Endothelial cell of umbilical vein (primary cell): ENCODE measurements at regions not wholly inside any gene's neighbourhood (a gene's known extent, or its start where the extent isn't known, plus 50 kb on each side); places are given as distances from the start of the nearest gene placed in this dataset.

Experiments used
- BruUV-seq: library from RNA; stranded (reverse); fragments of 400-500 nt; replicated peaks from 2 replicates; lab custom pipeline; 2021; lab: Mats Ljungman, UMichigan
- CTCF ChIA-PET: fragments of 300-600, 350-600 bp; sonication (Branson Sonifier 250); formaldehyde crosslinking; loops from one replicate; lab custom pipeline; 2021; ENCODE audit warnings: antibody characterized with exemption, inconsistent platforms; lab: Charles Lee
- POLR2A ChIA-PET: fragments of 300-600, 350-600 bp; sonication (Branson Sonifier 250); formaldehyde crosslinking; loops from one replicate; lab custom pipeline; 2021; ENCODE audit warnings: antibody characterized with exemption, inconsistent platforms; lab: Charles Lee
- DNase-seq: peaks from one replicate; pipeline ENCODE4 v3.0.0-alpha.2; 2011; ENCODE audit warnings: low read depth, low spot score
- FAIRE-seq: peaks from 2 replicates; lab custom pipeline; 2011; peaks lifted over from hg19 to GRCh38; lab: Jason Lieb, UNC
- H2AFZ ChIP-seq: 2 replicates; pipeline ENCODE4 v1.6.0; 2012; ENCODE audit warnings: low read depth, low read length, control low read depth, inconsistent platforms
- H3K27ac ChIP-seq: 2 replicates; pipeline ENCODE4 v1.5.1; 2011; ENCODE audit warnings: low read depth, mild to moderate bottlenecking, control low read depth, low read length, moderate library complexity; ENCODE audit not compliant: insufficient read depth
- H3K27me3 ChIP-seq, 2 experiments: 2 replicates each; pipeline versions ENCODE4 v1.6.0 to v1.6.1; 2011; ENCODE audit warnings: low read length in 2 of 2, mixed read lengths in 1 of 2; ENCODE audit not compliant: control insufficient read depth in 2 of 2, insufficient read depth in 2 of 2
- H3K36me3 ChIP-seq, 2 experiments: 2 replicates in 1 of 2; 3 replicates in 1 of 2; pipeline ENCODE4 v1.5.1; 2011; ENCODE audit warnings: low read length in 2 of 2, mild to moderate bottlenecking in 1 of 2, moderate library complexity in 1 of 2; ENCODE audit not compliant: control insufficient read depth in 2 of 2, insufficient read depth in 2 of 2; ENCODE audit errors: extremely low read depth in 1 of 2
- H3K4me1 ChIP-seq: 3 replicates; pipeline ENCODE4 v1.5.1; 2011; ENCODE audit warnings: mild to moderate bottlenecking, low read length; ENCODE audit not compliant: control insufficient read depth, insufficient read depth; ENCODE audit errors: extremely low read depth
- H3K4me2 ChIP-seq: 2 replicates; pipeline ENCODE4 v1.6.1; 2011; ENCODE audit warnings: low read length, control low read depth, mixed read lengths; ENCODE audit not compliant: insufficient read depth
- H3K4me3 ChIP-seq, 3 experiments: fragments of 200-600 bp in 1 of 3; sonication (generic), shearing (Covaris generic) in 1 of 3; replicated peaks in 1 of 3; 2 replicates each; pipeline ENCODE4 v1.5.1; 2011 to 2016; ENCODE audit warnings: control low read depth in 3 of 3, low read length in 3 of 3, mild to moderate bottlenecking in 2 of 3, inconsistent platforms in 1 of 3, low read depth in 1 of 3, moderate library complexity in 1 of 3; ENCODE audit not compliant: insufficient read depth in 1 of 3
- H3K79me2 ChIP-seq: 2 replicates; pipeline ENCODE4 v1.6.0; 2012; ENCODE audit warnings: low read length, inconsistent platforms; ENCODE audit not compliant: control insufficient read depth, insufficient read depth
- H3K9ac ChIP-seq: replicated peaks from 2 replicates; pipeline ENCODE3; 2011; ENCODE audit warnings: low read length, control low read depth; ENCODE audit not compliant: insufficient read depth; ENCODE audit errors: extremely low read depth
- H3K9me1 ChIP-seq: replicated peaks from 3 replicates; pipeline ENCODE4 v1.6.0; 2011; ENCODE audit warnings: mild to moderate bottlenecking, low read length; ENCODE audit not compliant: control insufficient read depth, insufficient read depth; ENCODE audit errors: extremely low read depth
- H3K9me3 ChIP-seq: replicated peaks from 2 replicates; pipeline ENCODE4 v1.5.1; 2012; ENCODE audit warnings: low read length, inconsistent platforms; ENCODE audit not compliant: control insufficient read depth, insufficient read depth
- H4K20me1 ChIP-seq: replicated peaks from 2 replicates; pipeline ENCODE3; 2011; ENCODE audit warnings: mild to moderate bottlenecking, low read length; ENCODE audit not compliant: control insufficient read depth, insufficient read depth; ENCODE audit errors: extremely low read depth
- EZH2 ChIP-seq: IDR thresholded peaks from 2 replicates; pipeline ENCODE4 v1.6.1; 2012; ENCODE audit warnings: borderline replicate concordance, low read depth, mild to moderate bottlenecking, moderate library complexity, low read length, inconsistent platforms; ENCODE audit not compliant: severe bottlenecking
- FOS ChIP-seq: IDR thresholded peaks from 2 replicates; pipeline ENCODE4 v1.6.1; 2011; ENCODE audit warnings: mild to moderate bottlenecking, low read length, moderate library complexity, borderline replicate concordance; ENCODE audit not compliant: insufficient read depth
- GATA2 ChIP-seq: IDR thresholded peaks from 2 replicates; pipeline ENCODE4 v1.7.0; 2011; ENCODE audit warnings: low read depth, mild to moderate bottlenecking, moderate library complexity, mixed read lengths, low read length; ENCODE audit not compliant: insufficient read length, insufficient read depth
- JUN ChIP-seq: IDR thresholded peaks from 2 replicates; pipeline ENCODE4 v1.6.1; 2011; ENCODE audit warnings: borderline replicate concordance, low read depth; ENCODE audit not compliant: insufficient read length, insufficient read depth
- MYC ChIP-seq: IDR thresholded peaks from one replicate; pipeline ENCODE4 v1.6.1; 2011; ENCODE audit warnings: mild to moderate bottlenecking, low read depth, low read length
- POLR2A ChIP-seq: IDR thresholded peaks from 2 replicates; pipeline ENCODE4 v1.6.1; 2012; ENCODE audit warnings: low read depth, mild to moderate bottlenecking, control low read depth, low read length
- POLR2AphosphoS5 ChIP-seq: IDR thresholded peaks from 2 replicates; pipeline ENCODE4 v1.6.1; 2012; ENCODE audit warnings: low read depth, mild to moderate bottlenecking, control low read depth, low read length, moderate library complexity; ENCODE audit not compliant: insufficient read depth
- dilution Hi-C: fragments of 300-500 bp; cut with MboI; formaldehyde crosslinking; loops from one replicate; pipeline ENCODE4 v1.15.0; 2019; ENCODE audit warnings: low sequenced_read_pairs; ENCODE audit not compliant: extremely low pct_ligation_motif_present
- intact Hi-C: fragments of 100-400 bp; cut with micrococcal nuclease; formaldehyde crosslinking; loops from one replicate; pipeline ENCODE4 v1.10.0; 2022
- TF ChIP-seq, protein P1 (sequence below): IDR thresholded peaks from 2 replicates; pipeline ENCODE4 v1.6.1; 2011; ENCODE audit not compliant: insufficient read depth, insufficient read length
- TF ChIP-seq, protein P2 (sequence below), 2 donors: IDR thresholded peaks; 1 replicate in 1 of 2; 2 replicates in 1 of 2; pipeline ENCODE4 v1.5.1; 2011; ENCODE audit warnings: low read length in 2 of 2, mild to moderate bottlenecking in 2 of 2, moderate library complexity in 2 of 2, control low read depth in 1 of 2, inconsistent platforms in 1 of 2, low read depth in 1 of 2; ENCODE audit not compliant: insufficient read depth in 1 of 2; ENCODE audit errors: extremely low read depth in 1 of 2

DNA sequence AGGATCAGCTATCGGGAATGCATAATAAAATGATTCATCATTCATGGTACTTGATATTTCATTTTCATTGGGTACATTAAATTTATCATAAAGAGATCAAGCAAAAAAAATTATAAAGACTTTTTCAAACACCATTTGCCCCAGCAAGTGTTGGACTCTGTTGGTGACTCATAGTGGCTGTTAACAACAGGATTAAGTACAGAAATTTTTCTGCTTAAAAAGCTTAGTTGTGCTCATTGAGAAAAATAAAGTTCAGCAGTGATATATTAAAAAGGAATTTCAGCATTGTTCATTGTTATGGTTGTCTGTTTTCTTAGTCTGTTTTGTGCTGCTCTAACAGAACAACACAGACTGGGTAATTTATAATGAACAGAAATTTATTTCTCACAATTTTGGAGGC is 86.2 kb upstream of the PCDH10 start:
- BruUV-seq: no TSS peak
- no peak overlapping the region for H3K9ac ChIP-seq
- peak overlapping the region; percentile 22 for H2AFZ ChIP-seq
- dilution Hi-C loops: no loop called here
- H3K27me3 ChIP-seq: no peaks in the 10 kb centered on the region
- peaks cover under 1% of the 10 kb centered on the region for H4K20me1 ChIP-seq
- no peak for TF ChIP-seq GATA2
- TF ChIP-seq, protein P1, sequence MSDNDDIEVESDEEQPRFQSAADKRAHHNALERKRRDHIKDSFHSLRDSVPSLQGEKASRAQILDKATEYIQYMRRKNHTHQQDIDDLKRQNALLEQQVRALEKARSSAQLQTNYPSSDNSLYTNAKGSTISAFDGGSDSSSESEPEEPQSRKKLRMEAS: no peak
- no peak for TF ChIP-seq POLR2A
- POLR2A ChIA-PET: no interaction called here
- no peak overlapping the region for H3K4me3 ChIP-seq
- H3K36me3 ChIP-seq: no peaks in the 10 kb centered on the region
- CTCF ChIA-PET: interaction anchor here (1.7 kb wide), 1 partner anchor 8 kb away, joined by 5 read pairs; no protein-coding TSS in a partner anchor
- H3K4me1 ChIP-seq: no peaks in the 10 kb centered on the region
- DNase-seq (peak; percentile 43), FAIRE-seq (no peak)
- intact Hi-C loops: no loop called here
- H3K9me3 ChIP-seq: no peaks in the 10 kb centered on the region
- no peaks in the 10 kb centered on the region for H3K9me1 ChIP-seq
- H3K27ac ChIP-seq: no peak overlapping the region
- H3K79me2 ChIP-seq: no peaks in the 10 kb centered on the region
- H3K4me2 ChIP-seq: no peak overlapping the region

DNA sequence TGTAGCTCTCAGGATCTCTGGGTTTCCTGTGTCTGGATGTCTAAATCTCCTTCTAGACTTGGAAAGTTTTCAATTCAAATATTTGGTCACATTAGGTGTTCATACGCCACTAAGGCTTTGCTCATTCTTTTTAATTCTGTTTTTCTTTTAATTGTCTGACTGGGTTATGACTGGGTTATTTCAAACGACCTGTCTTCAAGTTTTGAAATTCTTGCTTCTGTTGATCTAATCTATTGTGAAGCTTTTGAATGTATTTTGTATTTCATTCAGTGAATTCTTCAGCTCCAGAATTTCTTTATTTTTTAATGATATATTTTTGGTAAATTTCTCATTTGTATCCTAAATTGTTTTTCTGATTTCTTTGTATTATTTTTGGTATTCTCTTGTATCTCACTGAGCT is 81.0 kb upstream of the PCDH10 start:
- ChIA-PET POLR2A (no interaction called here), CTCF (interaction anchor here (1.3 kb wide), 1 partner anchor 84 kb away, joined by 3 read pairs; no protein-coding TSS in a partner anchor)
- FAIRE-seq (no peak), DNase-seq (no peak)
- no peaks in the 10 kb centered on the region for H3K36me3 ChIP-seq
- dilution Hi-C loops: no loop called here
- no peak for TF ChIP-seq GATA2
- TF ChIP-seq, protein P1: no peak
- TF ChIP-seq MYC: no peak
- TF ChIP-seq EZH2: no peak
- TF ChIP-seq POLR2A: no peak
- no peak for TF ChIP-seq POLR2AphosphoS5
- TF ChIP-seq JUN: no peak
- TF ChIP-seq, protein P2, sequence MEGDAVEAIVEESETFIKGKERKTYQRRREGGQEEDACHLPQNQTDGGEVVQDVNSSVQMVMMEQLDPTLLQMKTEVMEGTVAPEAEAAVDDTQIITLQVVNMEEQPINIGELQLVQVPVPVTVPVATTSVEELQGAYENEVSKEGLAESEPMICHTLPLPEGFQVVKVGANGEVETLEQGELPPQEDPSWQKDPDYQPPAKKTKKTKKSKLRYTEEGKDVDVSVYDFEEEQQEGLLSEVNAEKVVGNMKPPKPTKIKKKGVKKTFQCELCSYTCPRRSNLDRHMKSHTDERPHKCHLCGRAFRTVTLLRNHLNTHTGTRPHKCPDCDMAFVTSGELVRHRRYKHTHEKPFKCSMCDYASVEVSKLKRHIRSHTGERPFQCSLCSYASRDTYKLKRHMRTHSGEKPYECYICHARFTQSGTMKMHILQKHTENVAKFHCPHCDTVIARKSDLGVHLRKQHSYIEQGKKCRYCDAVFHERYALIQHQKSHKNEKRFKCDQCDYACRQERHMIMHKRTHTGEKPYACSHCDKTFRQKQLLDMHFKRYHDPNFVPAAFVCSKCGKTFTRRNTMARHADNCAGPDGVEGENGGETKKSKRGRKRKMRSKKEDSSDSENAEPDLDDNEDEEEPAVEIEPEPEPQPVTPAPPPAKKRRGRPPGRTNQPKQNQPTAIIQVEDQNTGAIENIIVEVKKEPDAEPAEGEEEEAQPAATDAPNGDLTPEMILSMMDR (IDR thresholded peaks at IDR 0.05; ENCODE audit: extremely low read depth in 1 of 2, insufficient read depth in 1 of 2, low read depth in 1 of 2, low read length in 2 of 2): no peak
- no peak for TF ChIP-seq FOS
- H3K9ac ChIP-seq: no peak overlapping the region
- H4K20me1 ChIP-seq: no peaks in the 10 kb centered on the region
- no peak overlapping the region for H2AFZ ChIP-seq
- H3K27ac ChIP-seq: no peak overlapping the region
- intact Hi-C loops: no loop called here
- no peak overlapping the region for H3K4me2 ChIP-seq
- no peaks in the 10 kb centered on the region for H3K9me3 ChIP-seq
- no peaks in the 10 kb centered on the region for H3K79me2 ChIP-seq
- H3K27me3 ChIP-seq: no peaks in the 10 kb centered on the region
- no peaks in the 10 kb centered on the region for H3K9me1 ChIP-seq
- no peaks in the 10 kb centered on the region for H3K4me1 ChIP-seq
- H3K4me3 ChIP-seq: no peak overlapping the region
- no TSS peak for BruUV-seq
